PC-9 (cell line): ENCODE measurements at regions not wholly inside any gene's neighbourhood (a gene's known extent, or its start where the extent isn't known, plus 50 kb on each side); places are given as distances from the start of the nearest gene placed in this dataset.

Experiments used
- EZH2 ChIP-seq: fragments of 200-600 bp; sonication (generic); IDR thresholded peaks from 2 replicates; pipeline ENCODE4 v1.8.0; 2017; ENCODE audit warnings: antibody characterized with exemption, low read depth
- TF ChIP-seq, protein P1 (sequence below): fragments of 200-600 bp; sonication (generic); conservative IDR thresholded peaks from 2 replicates; pipeline ENCODE4 v1.6.1; 2017; ENCODE audit warnings: mixed run types, antibody characterized with exemption, mild to moderate bottlenecking, moderate library complexity

DNA sequence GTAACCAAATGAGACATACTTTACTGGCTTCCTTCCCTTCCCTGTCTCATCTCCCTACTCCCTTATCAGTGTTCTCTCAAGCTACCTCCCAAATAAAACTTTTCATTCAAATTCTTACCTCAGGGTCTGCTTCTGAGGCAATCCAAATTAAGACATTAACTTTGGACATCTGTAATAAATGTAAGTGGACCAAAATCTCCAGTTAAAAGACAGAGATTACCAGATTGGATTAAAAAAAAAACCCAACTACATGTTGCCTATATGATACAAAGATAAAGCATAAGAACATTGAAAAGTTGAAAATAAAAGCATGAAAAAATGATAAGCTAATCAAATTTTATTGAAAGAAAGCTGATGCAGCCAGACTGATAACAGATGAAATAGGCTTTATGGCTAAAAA is 58.8 kb upstream of the ST3GAL5 start:
- TF ChIP-seq, protein P1, sequence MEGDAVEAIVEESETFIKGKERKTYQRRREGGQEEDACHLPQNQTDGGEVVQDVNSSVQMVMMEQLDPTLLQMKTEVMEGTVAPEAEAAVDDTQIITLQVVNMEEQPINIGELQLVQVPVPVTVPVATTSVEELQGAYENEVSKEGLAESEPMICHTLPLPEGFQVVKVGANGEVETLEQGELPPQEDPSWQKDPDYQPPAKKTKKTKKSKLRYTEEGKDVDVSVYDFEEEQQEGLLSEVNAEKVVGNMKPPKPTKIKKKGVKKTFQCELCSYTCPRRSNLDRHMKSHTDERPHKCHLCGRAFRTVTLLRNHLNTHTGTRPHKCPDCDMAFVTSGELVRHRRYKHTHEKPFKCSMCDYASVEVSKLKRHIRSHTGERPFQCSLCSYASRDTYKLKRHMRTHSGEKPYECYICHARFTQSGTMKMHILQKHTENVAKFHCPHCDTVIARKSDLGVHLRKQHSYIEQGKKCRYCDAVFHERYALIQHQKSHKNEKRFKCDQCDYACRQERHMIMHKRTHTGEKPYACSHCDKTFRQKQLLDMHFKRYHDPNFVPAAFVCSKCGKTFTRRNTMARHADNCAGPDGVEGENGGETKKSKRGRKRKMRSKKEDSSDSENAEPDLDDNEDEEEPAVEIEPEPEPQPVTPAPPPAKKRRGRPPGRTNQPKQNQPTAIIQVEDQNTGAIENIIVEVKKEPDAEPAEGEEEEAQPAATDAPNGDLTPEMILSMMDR: no peak
- TF ChIP-seq EZH2: no peak
